ENCODE measurements at regions not wholly inside any gene's neighbourhood (a gene's known extent, or its start where the extent isn't known, plus 50 kb on each side); places are given as distances from the start of the nearest gene placed in this dataset.

DNA sequence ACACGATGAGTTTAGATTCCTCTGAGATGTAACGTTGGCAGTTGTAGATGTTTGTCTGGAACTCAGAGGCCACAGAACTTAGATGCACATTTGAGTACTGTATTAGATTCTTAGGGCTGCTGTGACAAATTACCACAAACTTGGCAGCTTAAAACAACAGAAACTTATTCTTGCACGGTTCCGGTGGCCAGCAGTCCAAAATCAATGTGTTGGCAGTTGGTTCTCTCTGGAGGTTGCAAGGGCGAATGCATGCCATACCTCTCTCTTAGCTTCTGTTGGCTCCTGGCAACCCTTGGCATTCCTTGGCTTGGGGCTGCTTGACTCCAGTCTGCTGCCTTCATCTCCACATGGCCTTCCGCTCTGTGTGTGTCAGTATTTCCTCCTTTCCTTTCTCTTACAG lies 118.9 kb downstream of the C12orf75 start:
- H3K4me1 ChIP-seq, result no peaks in the 10 kb centered on the region
- no peaks in the 10 kb centered on the region for H3K27me3 ChIP-seq
- TF ChIP-seq POLR2AphosphoS5 (IDR thresholded peaks at IDR 0.05; ENCODE audit: insufficient read depth in 1 of 2, low read depth in 1 of 2), result no peak
- TF ChIP-seq POLR2A (IDR thresholded peaks at IDR 0.05), result no peak
- TF ChIP-seq, protein P1, sequence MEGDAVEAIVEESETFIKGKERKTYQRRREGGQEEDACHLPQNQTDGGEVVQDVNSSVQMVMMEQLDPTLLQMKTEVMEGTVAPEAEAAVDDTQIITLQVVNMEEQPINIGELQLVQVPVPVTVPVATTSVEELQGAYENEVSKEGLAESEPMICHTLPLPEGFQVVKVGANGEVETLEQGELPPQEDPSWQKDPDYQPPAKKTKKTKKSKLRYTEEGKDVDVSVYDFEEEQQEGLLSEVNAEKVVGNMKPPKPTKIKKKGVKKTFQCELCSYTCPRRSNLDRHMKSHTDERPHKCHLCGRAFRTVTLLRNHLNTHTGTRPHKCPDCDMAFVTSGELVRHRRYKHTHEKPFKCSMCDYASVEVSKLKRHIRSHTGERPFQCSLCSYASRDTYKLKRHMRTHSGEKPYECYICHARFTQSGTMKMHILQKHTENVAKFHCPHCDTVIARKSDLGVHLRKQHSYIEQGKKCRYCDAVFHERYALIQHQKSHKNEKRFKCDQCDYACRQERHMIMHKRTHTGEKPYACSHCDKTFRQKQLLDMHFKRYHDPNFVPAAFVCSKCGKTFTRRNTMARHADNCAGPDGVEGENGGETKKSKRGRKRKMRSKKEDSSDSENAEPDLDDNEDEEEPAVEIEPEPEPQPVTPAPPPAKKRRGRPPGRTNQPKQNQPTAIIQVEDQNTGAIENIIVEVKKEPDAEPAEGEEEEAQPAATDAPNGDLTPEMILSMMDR (IDR thresholded peaks at IDR 0.05), result no peak
- H3K36me3 ChIP-seq, result no peaks in the 10 kb centered on the region
- no peak overlapping the region for H3K27ac ChIP-seq
- intact Hi-C loops (cut with DNase I), result no loop called here
- DNase-seq (ENCODE audit: extremely low spot score in 2 of 2), result no peak
- no peak overlapping the region for H3K4me3 ChIP-seq
- no peaks in the 10 kb centered on the region for H3K9me3 ChIP-seq

DNA sequence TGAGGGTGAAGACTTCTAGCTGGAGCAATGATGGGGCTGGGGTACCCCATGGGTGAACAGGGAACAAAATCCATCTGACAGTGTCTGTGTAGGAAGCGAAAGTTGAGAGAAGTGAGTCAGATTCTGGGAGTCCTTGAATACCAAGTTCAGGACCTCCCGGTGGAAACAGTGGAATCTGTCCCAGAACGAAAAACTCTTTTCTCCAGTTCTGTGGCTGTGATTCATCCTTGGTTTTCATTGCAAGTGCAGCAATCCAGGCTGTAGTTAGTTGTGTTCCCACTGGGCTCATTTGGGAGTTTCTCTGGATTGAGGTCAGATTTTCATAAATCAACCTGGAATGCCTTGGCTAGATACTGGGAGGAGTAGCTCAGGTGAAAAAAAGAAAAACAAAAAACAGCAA lies 120.7 kb downstream of the C12orf75 start:
- Histone ChIP-seq H3K27me3 (no peaks in the 10 kb centered on the region), H3K36me3 (no peaks in the 10 kb centered on the region), H3K4me1 (no peaks in the 10 kb centered on the region), H3K4me3 (no peak overlapping the region), H3K9me3 (no peaks in the 10 kb centered on the region), H3K27ac (no peak overlapping the region)
- no peak for DNase-seq (ENCODE audit: extremely low spot score in 2 of 2)
- no peak for TF ChIP-seq POLR2AphosphoS5 (IDR thresholded peaks at IDR 0.05; ENCODE audit: insufficient read depth in 1 of 2, low read depth in 1 of 2)
- TF ChIP-seq, protein P1 (IDR thresholded peaks at IDR 0.05), result no peak
- TF ChIP-seq POLR2A (IDR thresholded peaks at IDR 0.05), result no peak
- intact Hi-C loops (cut with DNase I), result no loop called here

- no peaks in the 10 kb centered on the region for H3K4me1 ChIP-seq
- no peaks in the 10 kb centered on the region for H3K27me3 ChIP-seq
- intact Hi-C loops (cut with DNase I), result no loop called here
- H3K9me3 ChIP-seq, result no peaks in the 10 kb centered on the region
- H3K27ac ChIP-seq, result no peak overlapping the region
- TF ChIP-seq, protein P1 (IDR thresholded peaks at IDR 0.05), result no peak
- TF ChIP-seq POLR2A (IDR thresholded peaks at IDR 0.05), result no peak
- no peak for TF ChIP-seq POLR2AphosphoS5 (IDR thresholded peaks at IDR 0.05; ENCODE audit: insufficient read depth in 1 of 2, low read depth in 1 of 2)
- no peak for DNase-seq (ENCODE audit: extremely low spot score in 2 of 2)
- H3K36me3 ChIP-seq, result no peaks in the 10 kb centered on the region
- H3K4me3 ChIP-seq, result no peak overlapping the region
Measured at GRCh38 chr12:105451798-105452197, 121.3 kb downstream of the C12orf75 start.

DNA sequence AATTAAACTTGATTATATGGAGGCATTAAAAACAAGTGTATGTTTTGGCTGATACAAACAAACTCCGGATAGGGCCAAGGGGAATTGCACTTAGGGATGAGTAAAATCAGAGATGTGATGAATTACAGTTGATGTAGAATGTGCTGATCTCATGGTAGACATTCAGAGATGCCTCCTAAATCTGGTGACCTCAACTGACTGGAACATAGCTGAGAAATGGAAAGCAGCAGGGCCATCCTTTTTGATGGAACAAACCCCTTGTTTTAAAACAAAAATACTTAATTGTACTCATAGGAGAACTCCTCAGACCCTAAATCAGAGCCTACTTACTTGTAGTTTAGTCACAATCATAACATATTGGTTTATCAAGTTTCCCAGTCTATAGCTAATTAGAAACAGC lies 122.8 kb downstream of the C12orf75 start:
- Histone ChIP-seq H3K4me1 (no peaks in the 10 kb centered on the region), H3K9me3 (no peaks in the 10 kb centered on the region), H3K36me3 (no peaks in the 10 kb centered on the region), H3K27me3 (no peaks in the 10 kb centered on the region), H3K4me3 (no peak overlapping the region), H3K27ac (no peak overlapping the region)
- intact Hi-C loops (cut with DNase I), result no loop called here
- DNase-seq (ENCODE audit: extremely low spot score in 2 of 2), result no peak
- TF ChIP-seq POLR2A (IDR thresholded peaks at IDR 0.05), result no peak
- TF ChIP-seq, protein P1 (IDR thresholded peaks at IDR 0.05), result no peak
- TF ChIP-seq POLR2AphosphoS5 (IDR thresholded peaks at IDR 0.05; ENCODE audit: insufficient read depth in 1 of 2, low read depth in 1 of 2), result no peak

DNA sequence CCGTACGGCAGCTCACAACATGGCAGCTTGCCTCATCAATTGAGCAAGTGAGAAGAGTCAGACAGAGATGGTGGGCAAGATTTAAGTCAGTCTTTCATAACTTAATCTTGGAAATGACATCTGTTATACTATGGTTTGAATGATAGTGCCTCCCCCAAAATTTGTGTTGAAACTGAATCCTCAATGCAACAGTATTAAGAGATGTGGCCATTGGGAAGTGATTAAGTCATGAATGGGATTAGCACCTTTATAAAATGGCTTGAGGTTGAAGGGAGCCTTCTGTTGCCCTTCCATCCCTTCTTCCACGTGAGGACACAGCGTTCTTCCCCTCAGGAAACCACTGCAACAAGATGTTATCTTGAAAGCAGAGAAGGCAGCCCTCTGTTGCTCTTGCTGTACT lies 124.2 kb downstream of the C12orf75 start:
- Histone ChIP-seq H3K9me3 (no peaks in the 10 kb centered on the region), H3K36me3 (no peaks in the 10 kb centered on the region), H3K4me1 (no peaks in the 10 kb centered on the region), H3K27me3 (no peaks in the 10 kb centered on the region), H3K27ac (no peak overlapping the region), H3K4me3 (no peak overlapping the region)
- no peak for DNase-seq (ENCODE audit: extremely low spot score in 2 of 2)
- intact Hi-C loops (cut with DNase I), result no loop called here
- TF ChIP-seq POLR2A (IDR thresholded peaks at IDR 0.05) (no peak), POLR2AphosphoS5 (IDR thresholded peaks at IDR 0.05; ENCODE audit: insufficient read depth in 1 of 2, low read depth in 1 of 2) (no peak)
- TF ChIP-seq, protein P1 (IDR thresholded peaks at IDR 0.05), result no peak
